Cardiac muscle cell (in vitro differentiated cells and primary cell): ENCODE measurements at regions not wholly inside any gene's neighbourhood (a gene's known extent, or its start where the extent isn't known, plus 50 kb on each side); places are given as distances from the start of the nearest gene placed in this dataset.

Source experiments
- DNase-seq, 2 donors: peaks; one replicate each; pipeline versions ENCODE4 v3.0.0 to v3.0.0-alpha.2; 2010 to 2017; ENCODE audit warnings: low read depth in 1 of 2, low spot score in 1 of 2
- H3K27ac ChIP-seq: fragments of 200-600 bp; sonication (generic); 2 replicates; pipeline ENCODE4 v1.5.1; 2016
- H3K27me3 ChIP-seq: fragments of 200-600 bp; sonication (generic); 2 replicates; pipeline ENCODE4 v1.6.0; 2016; ENCODE audit warnings: control low read depth
- H3K36me3 ChIP-seq: fragments of 200-600 bp; sonication (generic); 2 replicates; pipeline ENCODE4 v1.5.1; 2016; ENCODE audit warnings: control low read depth
- H3K4me1 ChIP-seq: fragments of 200-600 bp; sonication (generic); 2 replicates; pipeline ENCODE4 v1.8.1; 2017; ENCODE audit warnings: low read depth, mild to moderate bottlenecking, mixed run types
- H3K4me3 ChIP-seq: fragments of 200-600 bp; sonication (generic); 2 replicates; pipeline ENCODE4 v1.5.1; 2016; ENCODE audit warnings: mild to moderate bottlenecking
- H3K9me3 ChIP-seq: fragments of 200-600 bp; sonication (generic); 2 replicates; pipeline ENCODE4 v1.5.1; 2017; ENCODE audit warnings: low read depth, mild to moderate bottlenecking, control low read depth
- CTCF ChIP-seq: IDR thresholded peaks from 2 replicates; pipeline ENCODE4 v1.5.1; 2012; ENCODE audit warnings: low read depth, mild to moderate bottlenecking, low read length

DNA sequence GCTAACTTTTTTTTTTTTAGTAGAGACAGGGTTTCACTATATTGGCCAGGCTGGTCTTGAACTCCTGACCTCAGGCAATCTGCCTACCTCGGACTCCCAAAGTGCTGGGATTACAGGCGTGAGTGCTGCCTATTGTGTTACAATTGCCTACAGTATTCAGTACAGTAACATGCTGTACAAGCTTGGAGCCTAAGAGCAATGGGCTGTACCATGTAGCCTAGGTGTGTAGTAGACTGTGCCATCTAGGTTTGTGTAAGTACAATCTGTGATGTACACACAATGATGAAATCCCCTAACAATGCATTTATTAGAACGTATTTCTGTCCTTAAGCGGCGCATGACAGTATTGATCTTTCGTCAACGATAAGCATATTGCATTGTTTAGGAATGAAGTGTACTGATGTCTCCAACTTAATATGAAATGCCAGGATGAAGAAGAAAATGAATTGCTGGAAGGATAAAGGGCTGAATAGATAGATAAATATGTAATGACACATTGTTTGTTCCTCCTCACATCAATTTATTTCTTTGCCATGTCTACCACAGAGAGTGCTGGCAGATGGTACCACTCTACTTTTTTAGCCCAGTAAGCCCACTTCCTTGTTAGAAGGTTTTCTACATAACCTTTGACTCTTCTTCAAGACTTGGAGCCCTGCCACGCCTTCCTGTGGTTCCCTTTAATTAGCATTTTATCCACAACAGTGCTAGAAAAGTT is 467.5 kb downstream of the VRK1 start:
- Histone ChIP-seq H3K4me1 (no peaks in the 10 kb centered on the region), H3K27ac (no peak overlapping the region), H3K9me3 (no peaks in the 10 kb centered on the region), H3K27me3 (no peaks in the 10 kb centered on the region), H3K36me3 (no peaks in the 10 kb centered on the region), H3K4me3 (no peak overlapping the region)
- no peak for TF ChIP-seq CTCF
- no peak for DNase-seq

DNA sequence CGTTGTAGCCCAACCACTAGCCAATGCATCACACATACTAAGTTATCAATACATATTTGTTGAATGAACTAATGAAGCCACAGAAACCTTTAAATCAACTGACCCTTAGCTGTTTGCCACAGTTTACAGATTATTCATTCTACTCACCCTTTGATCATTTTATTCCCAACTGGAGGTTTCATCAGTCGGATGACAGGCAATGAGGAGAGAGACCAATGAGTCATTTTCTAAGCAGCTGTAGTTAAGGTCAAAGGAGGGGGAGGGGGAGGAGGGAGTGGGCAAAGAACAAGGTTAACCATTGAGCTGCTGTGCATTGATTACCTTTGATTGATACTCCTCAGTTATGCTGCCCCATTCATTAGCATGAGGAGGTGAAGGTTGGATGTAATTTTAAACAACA is 469.5 kb downstream of the VRK1 start:
- no peaks in the 10 kb centered on the region for H3K4me1 ChIP-seq
- H3K27ac ChIP-seq, result no peak overlapping the region
- H3K27me3 ChIP-seq, result no peaks in the 10 kb centered on the region
- H3K36me3 ChIP-seq, result no peaks in the 10 kb centered on the region
- H3K9me3 ChIP-seq, result no peaks in the 10 kb centered on the region
- no peak for TF ChIP-seq CTCF
- no peak for DNase-seq
- H3K4me3 ChIP-seq, result no peak overlapping the region

DNA sequence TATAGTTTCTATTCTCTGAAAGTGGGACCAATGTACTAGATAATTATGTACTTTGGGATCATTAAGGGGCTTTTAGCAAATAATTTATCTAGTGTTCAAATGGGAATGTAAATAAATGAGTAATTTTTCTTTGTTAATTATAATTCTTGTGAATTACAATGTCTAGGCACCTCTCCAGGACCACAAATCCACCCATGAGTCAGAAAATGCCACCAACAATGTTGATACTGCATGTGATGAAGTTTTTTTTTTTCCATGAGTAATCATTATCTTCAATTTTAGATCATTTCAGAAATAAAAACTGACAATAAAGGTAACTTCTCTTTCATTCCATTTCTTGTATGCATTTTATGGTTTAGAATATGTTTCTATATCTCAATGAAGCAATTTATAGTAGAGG is 470.3 kb downstream of the VRK1 start:
- Histone ChIP-seq H3K27me3 (no peaks in the 10 kb centered on the region), H3K36me3 (no peaks in the 10 kb centered on the region), H3K27ac (no peak overlapping the region), H3K4me1 (no peaks in the 10 kb centered on the region), H3K9me3 (no peaks in the 10 kb centered on the region), H3K4me3 (no peak overlapping the region)
- TF ChIP-seq CTCF, result no peak
- no peak for DNase-seq

DNA sequence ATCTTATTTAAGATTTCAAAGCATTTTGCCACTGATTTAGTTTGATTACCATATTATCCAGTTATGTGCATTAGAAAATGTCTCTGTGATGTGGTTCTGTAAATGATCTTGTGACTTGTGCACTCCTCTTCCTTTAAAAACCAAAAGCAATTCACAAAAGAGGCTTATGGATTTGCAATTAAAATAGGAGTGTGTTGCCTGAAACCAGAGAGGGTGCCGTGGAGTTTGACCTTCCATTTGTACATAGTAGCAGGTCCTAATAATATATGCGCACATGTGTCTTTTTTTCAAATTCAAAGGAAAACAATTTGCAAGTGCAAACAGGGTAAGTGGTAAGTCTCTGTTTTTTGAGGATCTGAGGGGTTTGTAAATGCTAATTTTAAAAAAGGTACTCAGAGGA is 470.9 kb downstream of the VRK1 start:
- Histone ChIP-seq H3K9me3 (no peaks in the 10 kb centered on the region), H3K27ac (no peak overlapping the region), H3K27me3 (no peaks in the 10 kb centered on the region), H3K4me1 (no peaks in the 10 kb centered on the region), H3K36me3 (no peaks in the 10 kb centered on the region), H3K4me3 (no peak overlapping the region)
- no peak for TF ChIP-seq CTCF
- no peak for DNase-seq

DNA sequence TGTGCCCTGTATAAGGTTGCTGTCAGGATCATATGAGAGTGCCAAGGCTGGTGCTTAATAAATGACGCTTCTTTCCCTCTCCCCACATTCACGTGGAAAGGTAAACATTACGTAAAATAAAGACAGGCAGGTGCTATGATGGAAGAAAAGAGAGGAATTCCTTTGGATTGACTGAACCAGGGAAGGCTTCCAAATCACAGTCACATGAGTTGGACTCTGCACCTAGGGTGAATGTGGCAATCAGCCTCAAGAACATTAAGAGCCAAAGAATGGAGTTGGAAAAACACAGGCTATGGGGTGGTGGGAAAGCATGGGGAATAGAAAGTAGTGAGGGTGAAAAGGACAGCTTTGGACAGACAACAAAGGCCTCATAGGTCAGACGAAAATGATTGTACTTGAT is 473.1 kb downstream of the VRK1 start:
- no peak for DNase-seq
- H3K9me3 ChIP-seq, result no peaks in the 10 kb centered on the region
- no peaks in the 10 kb centered on the region for H3K4me1 ChIP-seq
- H3K27me3 ChIP-seq, result no peaks in the 10 kb centered on the region
- no peaks in the 10 kb centered on the region for H3K36me3 ChIP-seq
- no peak for TF ChIP-seq CTCF
- H3K27ac ChIP-seq, result no peak overlapping the region
- no peak overlapping the region for H3K4me3 ChIP-seq

GRCh38 chr14:97271451-97271960 is 474.3 kb downstream of the VRK1 start:
- Histone ChIP-seq H3K27ac (no peak overlapping the region), H3K36me3 (no peaks in the 10 kb centered on the region), H3K4me1 (no peaks in the 10 kb centered on the region), H3K9me3 (no peaks in the 10 kb centered on the region), H3K27me3 (no peaks in the 10 kb centered on the region), H3K4me3 (no peak overlapping the region)
- DNase-seq, result no peak
- TF ChIP-seq CTCF, result no peak
